Activated T-cell treated with anti-CD3 and anti-CD28 coated beads, Interleukin-2, amount 50 U/mL, for 4 hours (primary cell): ENCODE measurements at regions not wholly inside any gene's neighbourhood (a gene's known extent, or its start where the extent isn't known, plus 50 kb on each side); places are given as distances from the start of the nearest gene placed in this dataset.

ENCODE experiments used
- ATAC-seq, 2 donors: fragments of 200-7000 bp; cut with Tn5 transposase; one replicate each; pipeline ENCODE4 v1.10.0; 2021
- DNase-seq: peaks from one replicate; pipeline ENCODE4 v3.0.0-alpha.2; 2020
- H3K27me3 Mint-ChIP-seq: one replicate; pipeline ENCODE4 v1.8.0; 2021; ENCODE audit warnings: low read depth, mixed read lengths
- H3K36me3 Mint-ChIP-seq: one replicate; pipeline ENCODE4 v1.8.0; 2022; ENCODE audit warnings: mixed read lengths; ENCODE audit not compliant: insufficient read depth
- H3K4me1 Mint-ChIP-seq: one replicate; pipeline ENCODE4 v1.8.0; 2021; ENCODE audit warnings: low read depth, mixed read lengths
- H3K4me3 Mint-ChIP-seq: one replicate; pipeline ENCODE4 v1.8.0; 2021; ENCODE audit warnings: mild to moderate bottlenecking, moderate library complexity, mixed read lengths
- H3K9me3 Mint-ChIP-seq: one replicate; pipeline ENCODE4 v1.8.0; 2021; ENCODE audit warnings: mixed read lengths

DNA sequence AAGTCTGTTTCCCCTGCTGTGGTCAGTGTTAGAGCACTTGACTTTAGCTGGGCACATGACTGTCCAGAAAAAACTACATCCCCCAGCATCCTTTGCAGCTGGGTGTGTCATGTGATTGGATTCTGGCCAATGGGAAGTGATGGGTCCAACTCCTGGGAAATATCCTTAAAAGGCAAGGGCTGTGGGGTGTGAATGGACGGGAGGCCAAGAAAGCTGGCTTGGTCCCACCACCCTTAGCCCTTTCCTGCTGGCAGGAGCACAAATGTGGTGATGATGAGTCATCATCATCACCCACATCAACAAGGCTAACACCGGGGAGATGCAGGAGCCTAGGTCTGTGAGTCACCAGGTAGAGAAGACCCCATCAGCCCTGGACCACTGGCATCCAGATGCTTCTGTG lies 341.7 kb downstream of the C16orf95 start:
- no peak overlapping the region for H3K4me3 Mint-ChIP-seq
- H3K36me3 Mint-ChIP-seq = no peaks in the 10 kb centered on the region
- ATAC-seq = peak in 1 of 2 donors; percentile 41
- no peaks in the 10 kb centered on the region for H3K9me3 Mint-ChIP-seq
- DNase-seq = no peak
- no peaks in the 10 kb centered on the region for H3K4me1 Mint-ChIP-seq
- no peaks in the 10 kb centered on the region for H3K27me3 Mint-ChIP-seq

DNA sequence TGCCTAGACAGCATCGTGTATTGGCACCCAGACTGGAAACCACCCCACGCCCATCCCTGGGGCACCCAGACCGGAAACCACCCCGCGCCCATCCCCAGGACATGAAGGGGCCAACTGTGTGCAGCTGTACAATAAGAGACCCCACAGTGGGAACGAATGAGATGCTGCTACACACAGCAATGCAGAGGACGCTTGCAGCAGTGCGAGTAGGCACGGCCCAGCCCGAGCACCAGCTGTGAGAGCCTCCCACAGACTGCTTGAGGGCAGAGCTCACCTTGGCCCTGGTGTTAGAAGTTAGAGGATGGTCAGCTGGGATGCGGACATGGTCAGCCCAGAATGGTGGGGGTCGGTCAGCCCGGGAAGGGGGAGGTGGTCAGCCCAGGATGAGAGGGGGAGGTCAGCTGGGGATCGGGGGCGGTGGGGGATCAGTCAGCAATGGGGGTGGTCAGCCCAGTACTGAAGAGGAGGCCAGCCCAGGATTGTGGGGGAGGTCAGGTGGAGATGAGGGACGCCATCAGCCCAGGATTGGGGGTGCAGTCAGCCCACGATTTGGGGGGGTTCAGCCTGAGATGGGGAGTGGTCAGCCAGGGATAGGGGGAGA lies 340.0 kb downstream of the C16orf95 start:
- Mint-ChIP-seq H3K27me3 (no peaks in the 10 kb centered on the region), H3K4me1 (no peaks in the 10 kb centered on the region), H3K4me3 (no peak overlapping the region), H3K9me3 (no peaks in the 10 kb centered on the region), H3K36me3 (no peaks in the 10 kb centered on the region)
- no peak for ATAC-seq
- no peak for DNase-seq

DNA sequence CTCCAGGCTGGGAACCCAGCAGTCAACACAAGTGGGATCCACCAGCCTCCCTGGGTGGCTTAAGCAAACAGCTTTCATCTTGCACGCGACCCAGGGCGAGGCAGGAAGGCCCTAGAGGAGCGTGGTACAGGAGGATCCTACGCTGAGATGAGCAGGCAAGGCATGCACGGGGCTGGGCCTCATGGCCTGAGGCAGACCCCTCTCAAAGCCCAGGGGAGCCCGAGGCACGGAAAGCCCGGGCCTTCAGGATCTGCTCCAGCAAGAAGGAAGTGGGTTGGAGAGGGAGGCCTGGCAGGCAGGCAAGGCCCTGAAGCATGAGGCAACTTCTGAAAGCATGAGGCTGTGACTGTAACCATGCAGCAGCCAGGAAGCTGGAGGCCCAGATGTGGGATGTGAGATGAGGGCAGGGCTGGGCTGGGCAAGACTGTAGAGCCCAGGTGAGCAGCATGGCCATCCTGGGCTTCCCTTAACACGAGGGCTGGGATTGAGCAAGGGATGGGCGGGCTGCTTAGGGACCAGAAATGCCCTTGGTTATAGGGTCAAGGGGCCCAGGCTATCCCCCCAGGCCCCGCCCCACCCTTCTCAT lies 338.7 kb downstream of the C16orf95 start:
- Mint-ChIP-seq H3K4me1 (no peaks in the 10 kb centered on the region), H3K4me3 (no peak overlapping the region), H3K9me3 (no peaks in the 10 kb centered on the region), H3K27me3 (no peaks in the 10 kb centered on the region), H3K36me3 (no peaks in the 10 kb centered on the region)
- ATAC-seq (no peak), DNase-seq (no peak)

DNA sequence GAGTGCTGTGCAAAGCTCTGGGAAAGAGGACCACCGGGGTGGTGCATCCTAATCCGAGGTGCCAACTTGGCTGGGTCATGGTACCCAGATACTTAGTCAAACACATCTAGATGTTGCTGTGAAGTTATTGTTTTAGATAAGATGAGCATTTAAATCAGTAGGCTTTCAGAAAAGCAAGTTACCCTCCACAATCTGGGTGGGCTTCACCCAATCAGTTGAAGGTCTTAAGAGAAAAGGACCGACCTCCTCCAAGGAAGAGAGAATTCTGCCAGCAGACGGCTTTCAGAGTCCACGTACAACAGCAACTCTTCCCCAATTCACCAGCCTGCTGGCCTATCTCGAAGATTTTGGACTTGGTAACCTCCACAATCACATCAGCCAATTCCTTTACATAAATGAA lies 338.1 kb downstream of the C16orf95 start:
- no peaks in the 10 kb centered on the region for H3K27me3 Mint-ChIP-seq
- ATAC-seq (no peak), DNase-seq (no peak)
- no peaks in the 10 kb centered on the region for H3K4me1 Mint-ChIP-seq
- H3K4me3 Mint-ChIP-seq = no peak overlapping the region
- H3K36me3 Mint-ChIP-seq = no peaks in the 10 kb centered on the region
- H3K9me3 Mint-ChIP-seq = no peaks in the 10 kb centered on the region

DNA sequence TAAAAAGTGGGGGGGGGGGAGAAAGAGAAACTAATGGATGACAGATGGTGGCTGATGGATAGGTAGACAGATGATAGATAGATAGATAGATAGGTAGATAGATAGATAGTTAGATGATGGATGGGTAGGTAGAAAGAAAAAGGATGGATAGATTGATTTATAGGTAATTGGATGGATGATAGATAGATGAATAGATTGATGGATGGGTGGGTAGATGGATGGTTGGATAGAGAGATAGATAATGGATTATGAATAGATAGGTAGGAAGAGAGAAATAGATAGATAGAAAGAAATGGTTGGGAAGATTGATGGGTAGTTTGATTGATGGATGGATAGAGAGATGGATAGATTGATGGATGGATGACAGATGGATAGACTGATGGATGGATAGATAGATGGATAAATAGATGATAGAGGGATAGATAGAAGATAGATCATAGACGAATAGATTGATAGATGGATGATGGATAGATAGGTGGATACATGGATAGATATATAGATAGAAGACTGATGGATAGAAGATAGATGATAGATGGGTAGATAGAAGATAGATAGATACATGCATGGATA lies 337.1 kb downstream of the C16orf95 start:
- no peak overlapping the region for H3K4me3 Mint-ChIP-seq
- ATAC-seq = no peak
- H3K9me3 Mint-ChIP-seq = no peaks in the 10 kb centered on the region
- DNase-seq = no peak
- H3K4me1 Mint-ChIP-seq = no peaks in the 10 kb centered on the region
- no peaks in the 10 kb centered on the region for H3K36me3 Mint-ChIP-seq
- no peaks in the 10 kb centered on the region for H3K27me3 Mint-ChIP-seq

DNA sequence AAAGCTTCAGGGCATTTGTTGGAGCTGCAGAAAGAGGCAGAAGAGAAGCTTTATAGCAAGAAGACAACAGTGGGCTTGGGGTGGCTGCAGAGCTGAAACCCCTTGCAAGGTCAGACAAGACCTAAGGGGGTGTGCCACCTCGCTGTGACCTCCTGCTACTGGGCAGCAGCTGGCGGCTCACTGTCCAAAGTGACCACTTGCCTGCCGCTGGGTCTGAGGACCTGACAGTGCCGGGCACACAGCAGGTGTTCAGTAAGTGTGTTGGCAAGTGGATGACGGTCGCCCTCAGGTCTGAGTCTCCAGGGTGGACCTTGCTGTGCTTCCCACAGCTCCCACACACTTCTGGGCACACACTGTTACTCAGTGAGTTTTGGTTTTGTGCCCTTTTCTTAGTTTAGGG lies 336.5 kb downstream of the C16orf95 start:
- Mint-ChIP-seq H3K9me3 (no peaks in the 10 kb centered on the region), H3K4me1 (no peaks in the 10 kb centered on the region), H3K27me3 (no peaks in the 10 kb centered on the region), H3K4me3 (no peak overlapping the region), H3K36me3 (no peaks in the 10 kb centered on the region)
- no peak for ATAC-seq
- no peak for DNase-seq

DNA sequence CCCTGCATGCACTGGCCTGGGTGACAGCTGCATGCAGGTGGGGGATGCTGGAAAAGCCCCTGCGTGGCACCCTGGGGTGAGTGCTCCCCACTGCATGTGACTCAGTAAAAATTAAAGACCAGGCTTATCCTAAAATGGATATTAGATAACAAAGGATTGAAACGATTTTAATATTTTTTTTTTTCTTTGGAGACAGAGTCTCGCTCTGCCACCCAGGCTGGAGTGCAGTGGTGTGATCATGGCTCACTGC lies 334.9 kb downstream of the C16orf95 start:
- Mint-ChIP-seq H3K4me3 (no peak overlapping the region), H3K36me3 (no peaks in the 10 kb centered on the region)
- DNase-seq = no peak

DNA sequence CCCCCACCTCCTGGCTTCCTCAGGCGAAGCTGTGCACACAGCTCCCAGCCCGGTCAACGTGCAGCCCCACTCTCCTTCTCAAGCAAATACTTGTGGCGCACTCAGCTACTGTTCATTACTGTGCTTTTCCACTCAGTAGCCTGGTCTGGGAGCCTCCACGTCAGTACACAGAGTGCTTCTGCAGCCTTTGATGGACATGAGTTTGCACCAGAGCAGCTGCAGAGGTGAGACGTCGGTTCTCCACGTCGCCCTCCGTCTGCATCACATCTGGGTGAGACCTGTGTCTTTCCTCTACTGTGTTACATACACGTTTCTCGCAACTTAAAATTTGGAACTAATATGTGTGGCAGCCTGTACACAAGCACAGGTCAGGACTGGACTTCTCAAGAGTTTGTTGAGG lies 334.3 kb downstream of the C16orf95 start:
- ATAC-seq = no peak
- H3K9me3 Mint-ChIP-seq = no peaks in the 10 kb centered on the region

More for the DNA sequence above, 334.9 kb downstream of the C16orf95 start:
- no peaks in the 10 kb centered on the region for H3K4me1 Mint-ChIP-seq
- no peaks in the 10 kb centered on the region for H3K9me3 Mint-ChIP-seq
- no peak for ATAC-seq
- H3K27me3 Mint-ChIP-seq = no peaks in the 10 kb centered on the region

DNA sequence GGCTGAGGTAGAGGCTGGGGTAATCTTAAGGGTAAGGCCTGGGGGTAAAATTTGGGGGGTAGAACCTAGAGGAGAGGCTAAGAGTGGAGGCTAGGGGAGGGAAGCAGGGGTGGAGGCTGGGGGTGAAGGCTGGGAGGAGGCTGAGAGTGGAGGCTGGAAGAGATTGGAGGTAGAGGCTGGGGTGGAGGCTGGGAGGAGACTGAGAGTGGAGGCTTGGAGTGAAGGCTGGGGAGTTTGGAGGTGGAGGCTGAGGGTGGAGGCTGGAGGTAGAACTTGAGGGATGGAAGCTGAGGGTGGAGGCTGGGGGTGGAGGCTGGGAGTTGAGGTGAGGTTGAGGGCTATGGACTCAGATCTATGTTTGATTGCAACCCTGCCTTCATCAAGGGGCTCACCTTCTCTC lies 333.6 kb downstream of the C16orf95 start:
- Mint-ChIP-seq H3K4me3 (no peak overlapping the region), H3K27me3 (no peaks in the 10 kb centered on the region), H3K9me3 (no peaks in the 10 kb centered on the region), H3K36me3 (no peaks in the 10 kb centered on the region), H3K4me1 (no peaks in the 10 kb centered on the region)
- ATAC-seq = no peak
- no peak for DNase-seq

More for the DNA sequence above, 334.3 kb downstream of the C16orf95 start:
- no peak for DNase-seq
- no peaks in the 10 kb centered on the region for H3K27me3 Mint-ChIP-seq
- H3K4me1 Mint-ChIP-seq = no peaks in the 10 kb centered on the region
- H3K4me3 Mint-ChIP-seq = no peak overlapping the region
- H3K36me3 Mint-ChIP-seq = no peaks in the 10 kb centered on the region

DNA sequence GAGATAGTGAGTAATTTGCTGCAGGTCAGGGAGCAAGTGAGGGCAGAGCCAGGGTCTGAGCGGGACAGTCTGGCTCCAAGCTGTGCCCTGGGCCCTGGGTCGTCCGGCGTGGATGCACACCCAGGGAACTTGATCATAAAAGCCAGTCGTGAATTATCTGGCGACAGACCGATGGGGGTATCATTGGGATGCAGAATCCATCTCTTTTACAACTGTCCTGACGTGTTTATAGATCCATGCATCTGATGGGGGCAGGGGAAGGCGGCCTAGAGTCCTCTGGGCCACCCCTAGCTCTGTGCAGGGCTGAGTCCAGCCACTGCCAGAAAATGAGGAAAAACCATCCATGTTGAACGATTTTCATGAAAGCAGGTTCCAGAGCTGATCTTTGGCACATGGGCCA lies 332.8 kb downstream of the C16orf95 start:
- Mint-ChIP-seq H3K4me3 (no peak overlapping the region), H3K9me3 (no peaks in the 10 kb centered on the region), H3K36me3 (no peaks in the 10 kb centered on the region), H3K27me3 (no peaks in the 10 kb centered on the region), H3K4me1 (no peaks in the 10 kb centered on the region)
- ATAC-seq (no peak), DNase-seq (no peak)

DNA sequence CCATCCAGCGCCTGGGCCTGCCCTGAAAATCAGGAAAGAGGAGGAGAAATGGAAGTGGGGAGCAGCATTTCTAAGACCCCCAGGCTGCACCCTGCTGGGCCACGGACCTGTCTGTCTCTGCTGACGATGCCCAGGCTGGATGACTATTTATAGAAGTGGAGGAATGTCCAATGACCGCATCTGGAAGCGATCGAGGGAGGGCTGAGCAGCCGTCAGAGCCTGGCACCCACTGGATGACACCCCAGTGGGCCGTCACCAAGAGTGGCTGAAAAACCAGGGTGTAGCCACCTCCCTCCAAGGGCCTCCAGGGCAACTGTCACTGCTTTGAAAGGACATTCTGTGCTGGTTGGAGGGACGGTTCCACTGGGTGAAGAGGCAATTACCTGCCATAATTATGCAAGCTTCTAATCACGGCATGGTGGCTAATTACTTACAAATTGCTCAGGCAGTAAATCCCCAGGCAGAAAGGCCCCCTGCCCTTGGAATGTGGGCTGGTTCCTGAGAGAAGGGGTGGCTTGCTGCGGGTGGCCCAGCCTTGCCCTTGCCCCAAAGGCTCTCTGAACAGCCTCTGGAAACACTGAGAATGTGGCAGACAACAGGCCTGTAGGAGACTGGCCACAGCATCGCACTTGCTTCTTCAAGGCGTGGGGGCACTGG lies 332.1 kb downstream of the C16orf95 start:
- Mint-ChIP-seq H3K36me3 (no peaks in the 10 kb centered on the region), H3K4me3 (no peak overlapping the region), H3K27me3 (no peaks in the 10 kb centered on the region), H3K9me3 (no peaks in the 10 kb centered on the region), H3K4me1 (no peaks in the 10 kb centered on the region)
- ATAC-seq (no peak), DNase-seq (no peak)

DNA sequence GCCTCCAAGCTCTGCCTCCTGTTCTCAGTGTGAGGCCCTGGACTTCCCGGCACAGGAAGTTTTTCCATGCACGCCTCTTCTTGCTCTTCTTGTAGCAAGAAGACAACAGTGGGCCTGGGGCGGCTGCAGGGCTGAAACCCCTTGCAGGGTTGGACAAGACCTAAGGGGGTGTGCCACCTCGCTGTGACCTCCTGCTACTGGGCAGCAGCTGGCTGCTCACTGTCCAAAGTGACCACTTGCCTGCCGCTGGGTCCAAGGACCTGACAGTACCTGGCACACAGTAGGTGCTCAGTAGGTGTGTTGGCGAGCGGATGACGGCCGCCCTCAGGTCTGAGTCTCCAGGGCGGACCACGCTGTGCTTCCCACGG lies 331.6 kb downstream of the C16orf95 start:
- Mint-ChIP-seq H3K9me3 (no peaks in the 10 kb centered on the region), H3K4me3 (no peak overlapping the region), H3K27me3 (no peaks in the 10 kb centered on the region), H3K36me3 (no peaks in the 10 kb centered on the region), H3K4me1 (no peaks in the 10 kb centered on the region)
- DNase-seq (no peak), ATAC-seq (no peak)

DNA sequence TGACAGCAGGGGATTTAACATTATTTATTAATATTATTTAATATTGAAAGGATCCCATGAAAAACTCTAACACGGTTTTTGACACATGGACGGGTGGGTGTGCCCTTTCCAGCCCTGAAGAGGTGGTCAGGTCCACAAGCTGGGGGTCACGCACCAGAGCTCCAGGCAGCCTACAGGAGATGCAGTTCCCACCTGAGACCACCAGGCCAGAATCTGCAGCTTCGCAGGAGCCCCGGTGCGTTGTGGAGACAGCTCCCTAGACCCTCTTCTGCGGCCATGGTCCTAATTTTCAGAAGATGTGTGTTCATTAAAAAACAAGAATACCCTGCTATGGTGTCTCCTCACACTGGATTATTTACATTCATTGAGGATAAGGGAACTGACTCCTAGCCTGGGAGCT lies 331.1 kb downstream of the C16orf95 start:
- no peaks in the 10 kb centered on the region for H3K9me3 Mint-ChIP-seq
- H3K36me3 Mint-ChIP-seq = no peaks in the 10 kb centered on the region
- no peak overlapping the region for H3K4me3 Mint-ChIP-seq
- no peak for DNase-seq
- no peaks in the 10 kb centered on the region for H3K27me3 Mint-ChIP-seq
- ATAC-seq = no peak
- no peaks in the 10 kb centered on the region for H3K4me1 Mint-ChIP-seq

DNA sequence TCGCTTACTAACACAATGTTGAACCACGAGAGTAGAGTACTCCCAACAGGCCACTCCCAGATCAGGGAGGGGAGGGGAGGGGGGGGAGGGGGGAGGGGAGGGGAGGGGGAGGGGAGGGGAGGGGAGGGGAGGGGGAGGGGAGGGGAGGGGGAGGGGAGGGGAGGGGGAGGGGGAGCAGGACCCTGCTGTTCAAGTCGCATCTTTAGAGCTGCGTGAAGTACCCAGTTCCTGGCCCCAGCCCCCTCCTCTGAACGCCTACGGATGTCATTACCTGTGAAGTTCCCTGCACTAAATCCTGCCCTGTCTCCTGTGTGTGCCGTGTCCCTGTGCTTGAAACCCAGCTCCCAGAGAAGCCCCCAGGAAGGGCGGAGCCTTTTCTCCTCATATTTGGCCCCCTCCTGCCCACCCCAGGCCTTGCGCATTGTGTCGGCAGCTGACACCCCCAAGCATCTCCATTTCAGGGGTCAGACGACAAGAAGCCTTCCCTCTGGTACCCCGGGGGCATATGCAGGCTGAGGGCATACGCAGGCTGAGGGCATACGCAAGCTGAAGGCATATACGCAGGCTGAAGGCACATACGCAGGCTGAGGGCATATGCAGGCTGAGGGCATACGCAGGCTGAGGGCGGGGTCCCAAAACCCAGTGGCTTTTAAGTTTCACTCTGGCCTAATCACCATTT lies 330.2 kb downstream of the C16orf95 start:
- Mint-ChIP-seq H3K4me1 (no peaks in the 10 kb centered on the region), H3K27me3 (no peaks in the 10 kb centered on the region), H3K4me3 (no peak overlapping the region), H3K9me3 (no peaks in the 10 kb centered on the region), H3K36me3 (no peaks in the 10 kb centered on the region)
- no peak for DNase-seq
- no peak for ATAC-seq
